GM19238 (cell line): ENCODE measurements at regions not wholly inside any gene's neighbourhood (a gene's known extent, or its start where the extent isn't known, plus 50 kb on each side); places are given as distances from the start of the nearest gene placed in this dataset.
"Not testable (repeated sequence)": the region's sequence is repeated elsewhere in the genome, so short reads cannot be mapped to it uniquely, and the experiment has no call there.

Source experiments
- DNase-seq: peaks from one replicate; pipeline ENCODE4 v3.0.0; 2011; ENCODE audit warnings: low spot score; ENCODE audit not compliant: insufficient read length

DNA sequence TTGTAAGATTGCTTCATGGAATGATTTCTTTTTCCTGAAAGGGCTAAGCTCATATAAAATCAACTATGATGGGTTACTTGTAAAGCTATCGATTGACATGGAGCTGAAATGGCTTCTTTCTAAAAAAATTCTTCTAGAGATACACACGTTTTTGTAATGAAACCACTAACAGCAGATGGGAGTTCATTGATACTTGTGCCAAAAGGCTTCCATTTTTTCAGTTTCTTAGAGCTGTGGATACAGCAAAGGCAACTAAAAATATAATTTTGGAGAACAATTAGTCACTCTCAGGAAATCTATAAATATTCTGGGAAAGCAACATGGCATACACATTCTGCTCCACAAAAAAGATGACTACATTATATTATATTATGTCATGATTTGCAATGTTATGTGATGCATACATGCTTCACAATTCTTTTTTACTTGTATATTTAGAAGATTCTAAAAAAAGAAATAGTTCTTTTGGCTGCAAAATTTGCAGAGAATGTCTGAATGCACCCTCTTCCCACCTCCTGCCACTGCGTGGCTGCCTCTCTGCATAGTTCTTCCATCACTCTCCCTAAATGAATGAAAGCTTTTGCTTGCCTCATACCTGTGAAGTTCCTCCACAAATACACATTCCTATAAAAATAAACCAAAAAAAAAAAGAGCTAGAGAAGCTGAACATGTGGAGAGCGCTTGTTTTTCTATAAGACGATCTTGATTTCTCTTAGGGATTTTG is 802.5 kb downstream of the EFNB2 start:
- DNase-seq: no peak

DNA sequence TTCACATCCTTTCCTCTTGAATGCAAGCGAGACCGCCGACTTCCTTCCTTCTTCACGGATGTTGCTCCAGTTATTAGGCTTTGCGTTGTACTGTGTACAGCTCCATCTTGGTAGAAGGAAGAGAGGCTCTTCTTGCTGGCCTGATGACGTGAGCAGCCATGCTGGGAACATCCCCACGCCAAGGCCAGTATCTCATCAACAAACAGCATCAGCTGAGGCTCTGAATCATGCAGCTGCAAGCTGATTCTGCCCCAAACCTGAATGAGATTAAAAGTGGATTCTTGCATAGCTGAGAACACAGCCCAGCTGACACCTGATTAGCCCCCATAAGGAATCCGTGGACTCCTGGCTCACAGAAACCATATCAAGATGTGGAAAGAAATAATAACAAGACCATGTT is 809.6 kb downstream of the EFNB2 start:
- DNase-seq: no peak

DNA sequence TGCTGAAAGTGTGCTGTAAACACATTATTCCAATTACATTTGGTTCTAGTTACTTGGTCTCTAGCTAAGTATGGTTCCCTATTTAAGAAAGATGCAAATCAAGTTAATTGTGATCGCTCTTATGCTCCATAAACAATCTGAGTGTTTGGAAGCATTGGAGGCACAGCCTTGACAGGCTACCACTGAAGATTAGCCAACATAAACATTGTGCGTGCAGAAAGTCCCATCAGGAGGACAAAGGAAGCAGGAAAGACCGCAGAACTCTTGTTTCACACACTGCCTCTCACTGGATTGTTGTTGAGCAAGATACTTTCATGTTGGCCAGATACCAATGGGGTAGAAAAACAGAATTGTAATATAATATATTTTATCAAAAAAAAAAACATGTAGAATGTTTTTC is 814.4 kb downstream of the EFNB2 start:
- DNase-seq: no peak

DNA sequence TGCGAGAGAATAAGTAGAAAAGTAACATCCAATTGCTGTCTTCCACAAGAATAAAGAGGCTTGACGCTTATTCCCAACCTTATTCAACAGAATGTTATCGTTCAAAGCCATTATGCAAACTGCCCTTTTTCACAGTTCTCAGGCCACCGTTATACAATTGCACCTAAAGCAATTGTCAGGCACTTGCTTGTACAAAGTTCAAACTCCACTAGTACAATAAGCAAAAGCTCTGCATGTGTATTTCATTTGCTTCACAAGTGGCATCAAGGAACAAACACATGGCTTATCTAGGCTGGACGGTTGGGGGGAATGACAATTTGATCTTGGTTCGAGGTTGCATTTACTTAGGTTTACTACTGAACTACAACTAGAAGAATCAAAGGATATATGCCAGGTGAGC is 815.6 kb downstream of the EFNB2 start:
- no peak for DNase-seq

DNA sequence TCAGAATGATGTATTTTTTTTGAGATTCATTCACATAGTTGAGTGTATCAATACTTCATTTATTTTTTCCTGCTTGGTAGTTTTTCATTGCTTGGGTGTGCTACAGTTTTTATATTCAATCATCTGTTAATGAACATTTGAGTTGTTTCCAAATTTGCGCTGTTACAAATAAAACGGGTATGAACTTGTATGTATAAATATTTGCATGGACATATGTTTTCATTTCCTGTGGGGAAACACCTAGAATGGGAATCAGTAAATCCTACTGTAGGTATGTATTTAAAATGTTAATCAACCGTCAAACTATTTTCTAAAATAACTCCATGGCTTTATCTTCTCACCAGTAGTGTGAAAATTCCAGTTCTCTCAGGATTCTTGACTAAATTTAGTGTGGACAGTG is 826.3 kb downstream of the EFNB2 start:
- DNase-seq: no peak

DNA sequence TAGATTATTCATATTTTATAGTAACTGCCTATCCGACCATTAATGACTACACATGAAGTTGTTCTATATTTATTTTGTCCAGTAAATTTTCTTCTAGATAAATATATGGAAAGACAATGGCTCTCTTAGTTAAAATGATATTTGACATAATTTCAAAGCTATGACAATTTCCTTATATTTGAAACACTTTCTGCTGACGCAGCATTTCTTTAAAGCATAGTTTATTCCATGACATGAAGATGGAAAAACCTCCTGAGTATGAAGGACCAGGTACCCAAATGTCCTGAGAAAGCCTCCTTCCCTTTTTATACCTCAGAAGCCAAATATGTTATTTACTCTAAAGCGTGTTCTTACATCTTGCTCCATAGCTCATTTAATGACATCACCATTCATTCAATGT is 831.6 kb downstream of the EFNB2 start:
- DNase-seq: no peak

DNA sequence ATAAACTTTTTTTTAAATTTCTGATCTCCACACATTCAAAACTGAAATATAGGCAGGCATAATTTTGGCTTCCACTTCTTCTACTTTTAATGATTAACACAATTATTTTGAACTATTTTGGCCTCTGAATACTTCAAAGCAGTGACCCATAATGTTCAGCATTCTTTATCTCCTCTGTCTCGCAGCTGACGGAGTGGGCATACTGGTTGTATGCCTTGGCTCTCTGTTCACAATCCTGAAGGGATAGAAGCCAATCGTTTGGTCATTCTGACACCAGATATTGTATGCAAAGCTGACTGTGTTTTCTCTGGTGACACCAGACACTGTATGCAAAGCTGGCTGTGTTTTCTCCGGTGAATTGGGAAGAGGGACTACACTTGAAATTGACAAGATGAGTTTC is 833.0 kb downstream of the EFNB2 start:
- no peak for DNase-seq

DNA sequence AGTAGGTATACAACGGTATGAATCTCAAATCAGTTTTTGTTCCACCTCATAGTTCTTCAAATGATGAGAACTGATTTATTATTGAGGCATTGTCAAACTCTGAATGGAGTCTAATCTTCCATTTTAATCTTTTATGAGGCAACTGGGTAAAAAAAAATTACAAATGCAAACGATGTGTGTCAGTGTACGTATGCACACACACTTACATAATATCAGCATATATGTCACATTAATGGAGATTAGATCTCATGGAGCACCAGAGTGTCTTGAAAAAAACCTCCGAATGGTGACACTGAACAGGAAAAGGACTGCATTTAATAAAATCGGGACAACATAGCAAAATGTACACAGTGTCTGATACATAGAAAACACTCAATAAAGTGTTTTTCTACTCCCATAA is 842.7 kb downstream of the EFNB2 start:
- no peak for DNase-seq

DNA sequence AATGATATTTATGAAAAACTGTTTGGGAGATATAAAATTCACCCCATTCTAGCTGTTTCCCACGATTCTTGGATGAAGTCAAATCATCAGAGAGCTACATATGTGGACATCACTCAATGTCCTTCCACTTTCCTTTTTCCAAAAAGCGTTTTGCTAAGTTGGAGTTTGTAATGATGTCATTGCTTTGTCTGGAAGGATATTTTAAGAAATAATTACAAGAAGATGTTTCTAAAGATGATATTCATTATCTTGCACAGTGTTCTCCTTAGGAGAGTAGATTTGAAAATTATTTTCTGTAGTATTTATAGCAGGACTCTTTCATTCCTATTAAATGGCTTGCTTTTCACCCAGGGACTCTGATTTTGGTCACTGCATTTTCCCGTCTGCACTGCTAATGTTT is 851.2 kb downstream of the EFNB2 start:
- no peak for DNase-seq

DNA sequence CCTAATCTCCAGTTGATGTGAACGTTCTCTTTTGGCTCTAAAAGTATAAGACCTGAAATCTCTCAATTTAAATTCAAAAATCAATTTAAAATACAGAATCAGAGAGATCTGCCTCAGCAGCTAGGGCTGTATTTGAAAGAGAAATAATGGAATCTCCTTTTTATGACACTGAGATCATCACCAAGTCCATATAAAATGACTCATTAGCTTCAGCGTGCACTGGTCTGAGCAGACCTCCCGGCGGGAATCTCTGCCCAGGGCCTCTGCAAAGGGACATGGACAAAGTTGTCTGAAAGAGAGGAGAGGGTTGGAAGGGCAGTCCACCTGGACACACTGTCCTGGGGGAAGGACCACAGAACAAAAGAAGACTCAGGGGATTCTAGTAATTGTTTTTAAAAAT is 855.6 kb downstream of the EFNB2 start:
- no peak for DNase-seq

DNA sequence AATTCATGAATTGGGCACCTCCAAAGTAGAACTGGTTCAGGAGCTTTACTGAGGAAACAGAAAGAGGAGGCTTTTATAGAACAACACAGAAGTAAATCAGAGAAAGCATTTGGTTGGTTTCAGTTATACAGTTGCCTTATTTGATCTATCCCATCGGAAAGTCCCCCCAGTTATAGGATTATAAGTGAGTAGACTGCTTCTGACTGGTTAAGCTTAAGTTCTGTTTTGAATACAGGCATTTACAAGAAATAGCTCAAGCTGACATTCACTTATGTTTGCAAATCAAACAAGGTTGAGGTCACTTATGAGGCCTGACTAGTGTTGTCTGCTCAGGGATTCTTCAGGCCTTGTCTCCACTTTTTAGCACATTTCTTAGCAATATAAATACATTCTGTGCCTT is 857.4 kb downstream of the EFNB2 start:
- no peak for DNase-seq

DNA sequence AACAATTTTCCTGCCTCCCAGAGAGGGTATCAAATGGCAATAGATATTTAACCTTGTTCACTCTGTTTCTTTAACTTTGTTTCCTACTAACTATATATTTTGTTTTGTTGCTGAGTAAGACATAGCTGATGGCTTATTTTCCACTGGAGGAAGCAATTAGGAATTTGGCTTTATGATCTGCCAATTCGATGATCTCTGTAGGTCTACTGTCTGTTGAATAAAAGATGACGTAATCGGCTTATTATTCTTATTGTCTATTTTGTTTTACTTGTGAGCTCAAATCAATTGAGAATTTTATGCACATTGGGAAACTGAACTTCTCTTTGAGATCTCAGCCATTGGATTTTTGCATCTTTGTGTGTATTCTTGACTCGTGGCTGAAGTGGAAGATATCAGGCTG is 862.6 kb downstream of the EFNB2 start:
- DNase-seq: no peak

DNA sequence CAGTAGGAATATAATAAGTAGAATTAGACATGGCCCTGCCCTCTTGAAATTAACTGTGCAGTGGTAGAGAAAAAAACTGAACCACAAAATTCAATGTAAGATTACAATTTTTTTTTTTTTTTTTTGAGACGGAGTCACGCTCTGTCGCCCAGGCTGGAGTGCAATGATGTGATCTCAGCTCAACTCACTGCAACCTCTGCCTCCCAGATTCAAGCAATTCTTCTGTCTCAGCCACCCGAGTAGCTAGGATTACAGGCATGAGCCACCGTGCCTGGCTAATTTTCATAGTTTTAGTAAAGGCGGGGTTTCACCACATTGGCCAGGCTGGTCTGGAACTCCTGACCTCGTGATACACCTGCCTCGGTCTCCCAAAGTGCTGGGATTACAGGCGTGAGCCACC is 864.3 kb downstream of the EFNB2 start:
- DNase-seq: not testable (repeated sequence)

DNA sequence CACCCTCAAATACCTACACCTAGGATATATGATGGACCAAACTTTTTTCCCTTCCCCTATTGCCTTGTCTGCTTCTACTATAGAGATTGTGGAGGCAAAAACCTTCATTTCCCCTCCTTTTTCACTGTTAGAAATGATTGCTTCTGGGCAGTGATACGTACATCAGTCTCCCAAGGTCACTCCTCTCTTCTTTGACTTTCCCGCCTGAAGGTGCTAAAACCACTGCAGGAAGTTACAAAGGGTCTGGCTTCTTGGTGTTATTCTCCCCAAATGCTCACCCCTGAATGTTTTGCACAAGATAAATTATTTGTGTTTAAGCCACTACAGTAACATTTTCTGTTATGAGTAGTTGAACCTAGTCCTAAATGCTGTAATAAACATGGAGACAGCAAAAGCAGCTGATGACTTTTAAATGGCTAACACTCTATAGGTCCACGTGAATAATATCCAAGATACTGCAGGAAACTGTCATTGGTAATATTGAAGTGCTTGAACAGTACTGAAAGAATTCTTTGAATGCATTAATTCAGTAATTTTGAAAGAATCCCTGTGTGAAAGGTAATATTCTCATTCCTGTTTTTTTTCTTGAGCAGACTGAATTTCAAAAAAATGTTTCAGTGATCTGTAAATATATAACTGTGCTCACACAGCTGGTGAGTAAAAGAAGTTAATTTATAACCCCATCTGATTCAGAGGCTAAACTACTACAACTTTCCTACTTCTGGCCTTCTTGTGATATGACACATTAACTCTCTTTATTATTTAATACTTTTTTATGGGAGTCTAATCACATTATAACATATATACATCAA is 865.1 kb downstream of the EFNB2 start:
- no peak for DNase-seq

DNA sequence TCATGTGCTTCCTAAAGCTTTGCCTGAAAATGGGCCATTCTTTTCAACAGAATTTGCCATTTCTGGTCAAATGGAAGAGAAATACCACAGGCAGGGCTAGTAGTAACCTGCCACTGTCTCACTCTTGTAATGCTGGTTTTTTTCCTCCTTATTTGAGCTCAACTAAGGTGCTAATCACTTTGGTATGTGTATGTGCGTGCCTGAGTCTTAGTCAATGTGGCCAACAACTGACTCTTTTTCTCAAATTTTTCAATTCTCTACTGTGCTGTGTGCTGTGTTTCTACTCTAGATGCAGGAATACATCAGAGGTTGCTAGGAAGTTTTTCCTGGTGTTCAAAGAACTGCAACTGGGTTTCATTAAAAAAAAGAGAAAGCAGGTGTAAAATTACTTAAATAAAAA is 870.2 kb downstream of the EFNB2 start:
- DNase-seq: no peak

DNA sequence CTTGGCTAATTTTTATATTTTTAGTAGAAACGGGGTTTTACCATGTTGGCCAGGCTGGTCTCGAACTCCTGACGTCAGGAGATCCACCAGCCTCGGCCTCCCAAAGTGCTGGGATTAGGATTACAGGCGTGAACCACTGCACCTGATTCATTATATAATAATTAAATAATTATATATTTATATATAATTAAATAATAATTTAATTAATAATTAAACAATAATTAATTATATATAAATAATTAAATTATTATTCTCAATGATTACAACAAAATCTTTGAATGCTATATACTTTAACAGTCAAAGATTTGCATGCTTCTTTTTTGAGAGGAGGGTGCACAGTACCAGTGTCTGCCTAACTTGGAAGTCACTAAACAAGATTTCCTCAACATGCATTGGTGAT is 872.3 kb downstream of the EFNB2 start:
- no peak for DNase-seq

DNA sequence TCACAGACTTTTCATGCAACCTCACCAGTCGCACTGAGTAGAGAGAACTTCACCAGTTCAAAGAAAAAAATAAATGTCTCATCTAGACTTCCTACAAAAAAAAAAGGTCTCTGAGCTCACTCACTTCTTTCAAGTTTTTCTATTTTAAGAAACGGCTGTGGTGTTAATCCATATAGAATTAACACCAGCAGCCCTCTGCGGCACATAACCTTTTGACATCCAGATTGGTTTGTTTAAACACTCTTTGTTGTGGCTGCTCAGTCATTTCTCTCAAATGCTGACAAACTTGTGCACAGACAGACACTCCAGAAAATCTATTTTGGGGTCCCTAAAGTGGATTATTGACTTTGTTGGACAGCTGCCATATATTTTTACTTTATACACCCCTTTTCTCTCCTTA is 874.9 kb downstream of the EFNB2 start:
- DNase-seq: no peak

DNA sequence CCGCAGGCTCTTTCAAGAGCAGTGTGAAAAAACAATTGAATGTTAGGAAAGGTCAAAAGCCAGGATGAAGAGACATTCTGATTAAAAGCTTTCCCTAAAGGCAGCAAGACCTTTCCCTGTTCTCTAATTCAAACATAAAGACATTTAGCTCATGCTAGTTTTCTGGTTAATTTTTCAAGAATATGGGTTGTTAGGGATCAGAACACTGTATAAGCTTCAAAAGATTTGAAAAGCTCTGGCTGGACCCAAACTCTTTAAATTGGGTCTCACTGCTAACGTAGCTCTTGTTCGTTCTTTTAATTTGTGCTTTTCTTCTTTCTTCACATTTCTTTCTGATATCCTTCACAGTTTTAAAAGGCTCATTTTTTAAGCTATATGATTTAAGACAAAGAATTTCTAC is 877.0 kb downstream of the EFNB2 start:
- no peak for DNase-seq

DNA sequence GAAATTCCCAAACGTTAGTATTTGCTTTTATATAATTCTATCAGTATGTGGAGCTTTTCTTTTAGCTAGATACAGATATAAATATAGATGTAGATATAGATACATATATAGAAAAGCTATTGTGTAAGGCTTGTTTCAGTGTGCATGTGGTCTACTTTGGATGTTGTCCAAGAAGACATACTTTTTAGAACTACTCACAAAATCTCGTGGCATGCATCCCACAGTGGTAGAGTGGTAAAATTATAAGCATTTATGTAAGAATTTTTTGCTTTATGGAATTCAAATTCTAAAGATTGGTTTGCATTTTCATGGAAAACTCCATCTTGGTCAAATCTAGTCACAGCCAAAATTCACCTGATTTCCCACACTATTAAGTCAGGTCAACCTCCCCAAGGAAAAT is 880.4 kb downstream of the EFNB2 start:
- DNase-seq: no peak

DNA sequence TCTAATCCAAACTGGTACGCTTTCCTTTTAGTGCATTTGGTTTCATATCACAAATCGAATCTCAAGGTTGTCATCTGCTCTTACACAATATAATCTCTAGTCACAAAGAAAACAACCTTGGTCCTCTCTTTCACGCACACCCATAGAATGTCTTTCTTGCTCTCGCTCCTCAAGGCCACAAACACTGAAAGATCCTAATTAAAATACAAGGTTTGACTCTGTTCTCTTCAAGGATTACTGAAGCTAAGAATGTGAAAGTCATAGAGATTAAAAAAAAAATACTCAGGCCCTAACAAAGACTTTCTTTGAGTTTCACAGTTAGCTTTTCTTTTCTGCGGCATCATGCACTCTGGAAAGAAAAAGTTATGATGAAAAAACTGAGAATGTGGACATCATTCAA is 891.5 kb downstream of the EFNB2 start:
- DNase-seq: no peak

DNA sequence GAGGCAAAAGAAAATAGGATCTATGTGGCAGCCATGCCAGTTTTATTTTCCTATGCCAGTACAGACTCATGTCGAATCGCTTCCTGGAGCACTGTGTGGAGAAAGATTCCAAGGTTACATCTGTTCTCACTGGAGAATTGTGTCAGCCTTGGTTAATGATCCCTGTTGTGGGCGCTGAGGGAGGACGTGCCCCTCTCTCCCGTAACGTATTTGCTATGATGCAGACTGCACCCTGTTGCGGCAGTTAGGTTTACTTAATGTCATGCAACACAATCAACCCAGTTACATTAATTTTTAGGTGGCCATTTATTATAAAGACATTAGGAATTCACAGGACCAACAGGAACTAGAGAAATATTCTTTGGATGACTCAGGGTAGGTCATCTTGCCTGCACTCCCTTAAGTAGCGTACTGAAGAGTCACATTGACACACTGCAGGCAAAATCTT is 892.9 kb downstream of the EFNB2 start:
- DNase-seq: no peak

DNA sequence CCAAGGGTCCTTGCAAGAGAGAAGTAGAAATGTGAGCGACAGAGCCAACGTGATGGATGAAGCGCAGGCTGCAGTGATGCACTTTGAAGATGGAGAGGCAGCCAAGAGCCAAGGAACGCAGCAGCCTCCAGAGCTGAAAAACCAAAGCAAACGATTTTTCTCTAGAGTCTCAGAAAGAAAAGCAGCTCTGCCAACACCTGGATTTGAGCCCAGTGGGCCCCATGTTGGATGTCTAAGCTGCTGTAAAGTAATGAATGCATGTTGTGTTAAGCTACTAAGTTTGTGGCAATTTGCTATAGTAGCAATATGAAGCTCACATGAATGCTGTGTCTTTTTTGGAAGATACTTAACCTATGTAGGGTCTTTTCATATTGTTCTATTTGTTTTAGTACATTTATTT is 894.3 kb downstream of the EFNB2 start:
- no peak for DNase-seq

DNA sequence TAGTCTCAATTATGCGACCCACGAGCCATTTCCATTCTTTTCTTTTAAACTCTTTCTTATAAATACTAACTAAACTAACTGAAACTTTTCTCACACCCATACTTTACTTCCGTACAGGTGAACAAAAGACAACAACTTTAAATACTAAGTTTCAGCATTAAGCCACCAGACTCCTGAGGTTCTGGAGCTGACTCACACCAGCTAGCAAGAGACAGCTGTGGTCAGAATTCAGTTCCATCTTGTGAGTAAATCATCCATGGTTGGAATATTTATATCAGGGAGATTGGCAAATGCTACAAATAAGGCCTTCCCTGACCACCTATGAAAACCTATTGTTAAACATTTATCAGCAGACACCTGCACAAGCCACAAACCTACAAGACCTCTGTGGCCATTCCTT is 897.0 kb downstream of the EFNB2 start:
- no peak for DNase-seq
